GM23248 (cell line): ENCODE measurements at regions not wholly inside any gene's neighbourhood (a gene's known extent, or its start where the extent isn't known, plus 50 kb on each side); places are given as distances from the start of the nearest gene placed in this dataset.
A peak's percentile ranks its signal among the peaks of the same experiment; 100 is the strongest.

ENCODE experiments used
- DNase-seq: peaks from one replicate; pipeline ENCODE4 v3.0.0-alpha.2; 2015
- H2AFZ ChIP-seq: fragments of 200-600 bp; sonication (generic); 2 replicates; pipeline ENCODE4 v1.6.1; 2016; ENCODE audit warnings: antibody characterized with exemption
- H3F3A ChIP-seq: fragments of 200-600 bp; sonication (generic); 2 replicates; pipeline ENCODE4 v1.6.1; 2016; ENCODE audit warnings: mild to moderate bottlenecking, antibody characterized with exemption, mixed run types; ENCODE audit not compliant: insufficient read depth
- H3K27ac ChIP-seq: fragments of 200-600 bp; sonication (generic); 2 replicates; pipeline ENCODE4 v1.5.1; 2016; ENCODE audit warnings: mild to moderate bottlenecking
- H3K27me3 ChIP-seq: fragments of 200-600 bp; sonication (generic); replicated peaks from 2 replicates; pipeline ENCODE4 v1.6.1; 2016; ENCODE audit warnings: mild to moderate bottlenecking; ENCODE audit not compliant: insufficient read depth
- H3K36me3 ChIP-seq: fragments of 200-600 bp; sonication (generic); 2 replicates; pipeline ENCODE4 v1.6.1; 2016; ENCODE audit warnings: low read depth, mild to moderate bottlenecking
- H3K4me1 ChIP-seq: fragments of 200-600 bp; sonication (generic); 2 replicates; pipeline ENCODE4 v1.6.1; 2016; ENCODE audit warnings: mild to moderate bottlenecking; ENCODE audit not compliant: insufficient read depth
- H3K4me2 ChIP-seq: fragments of 200-600 bp; sonication (generic); one replicate; pipeline ENCODE4 v1.6.1; 2016; ENCODE audit warnings: mild to moderate bottlenecking; ENCODE audit not compliant: unreplicated experiment
- H3K4me3 ChIP-seq: fragments of 200-600 bp; sonication (generic); 2 replicates; pipeline ENCODE4 v1.5.1; 2016; ENCODE audit warnings: mild to moderate bottlenecking
- H3K79me2 ChIP-seq: fragments of 200-600 bp; sonication (generic); 2 replicates; pipeline ENCODE4 v1.6.1; 2016; ENCODE audit warnings: mild to moderate bottlenecking; ENCODE audit not compliant: insufficient read depth
- H3K9ac ChIP-seq: fragments of 200-600 bp; sonication (generic); 2 replicates; pipeline ENCODE4 v1.6.1; 2016; ENCODE audit warnings: mild to moderate bottlenecking
- H3K9me2 ChIP-seq: fragments of 200-600 bp; sonication (generic); 2 replicates; pipeline ENCODE4 v1.6.1; 2016; ENCODE audit warnings: mixed run types, mild to moderate bottlenecking, moderate library complexity; ENCODE audit not compliant: insufficient read depth
- H3K9me3 ChIP-seq: fragments of 200-600 bp; sonication (generic); one replicate; pipeline ENCODE4 v1.6.1; 2017; ENCODE audit warnings: low read depth
- H4K20me1 ChIP-seq: fragments of 200-600 bp; sonication (generic); 2 replicates; pipeline ENCODE4 v1.6.0; 2016; ENCODE audit not compliant: insufficient read depth
- EZH2 ChIP-seq: fragments of 200-600 bp; sonication (generic); IDR thresholded peaks from 2 replicates; pipeline ENCODE4 v1.6.1; 2018; ENCODE audit warnings: antibody characterized with exemption, mild to moderate bottlenecking; ENCODE audit not compliant: insufficient read depth, poor library complexity, severe bottlenecking
- EZH2phosphoT487 ChIP-seq: fragments of 200-600 bp; sonication (generic); IDR thresholded peaks from 2 replicates; pipeline ENCODE4 v1.6.1; 2018; ENCODE audit warnings: antibody characterized with exemption, moderate library complexity, mild to moderate bottlenecking, low read depth; ENCODE audit not compliant: insufficient read depth
- WGBS, 2 experiments: methylation state at CpG; one replicate each; pipeline ENCODE4 v1.1.6; 2015 to 2017; ENCODE audit warnings: low lambda C conversion rate in 2 of 2, low coverage in 1 of 2; ENCODE audit errors: missing lambda C conversion rate in 2 of 2; 5-methylcytosine and 5-hydroxymethylcytosine counted together
- in situ Hi-C: fragments of 300-500 bp; cut with MboI; formaldehyde crosslinking; loops from 2 replicates; pipeline ENCODE4 v1.15.0; 2020

- H3K27ac ChIP-seq = no peak overlapping the region
- no peaks in the 10 kb centered on the region for H3K27me3 ChIP-seq
- H3K9me2 ChIP-seq = no peaks in the 10 kb centered on the region
- in situ Hi-C loops = no loop called here
- peaks cover 14% of the 10 kb centered on the region; the same call in 1 of the 2 replicates for H3F3A ChIP-seq
- no peak overlapping the region for H3K4me3 ChIP-seq
- no peak for DNase-seq
- H3K9me3 ChIP-seq = no peaks in the 10 kb centered on the region
- H2AFZ ChIP-seq = no peak overlapping the region
- no peak overlapping the region for H3K9ac ChIP-seq
- no peak overlapping the region for H3K4me2 ChIP-seq
- no peaks in the 10 kb centered on the region for H3K79me2 ChIP-seq
- no peaks in the 10 kb centered on the region for H3K36me3 ChIP-seq
- H4K20me1 ChIP-seq = no peaks in the 10 kb centered on the region
- TF ChIP-seq EZH2phosphoT487 (no peak), EZH2 (no peak)
- 67 to 96% methylated on average over 2 to 3 of the region's 3 CpGs for WGBS, 2 experiments
- peaks cover 31% of the 10 kb centered on the region for H3K4me1 ChIP-seq
Measured at GRCh38 chr9:91141407-91141965, 220.2 kb downstream of the AUH start.

GRCh38 chr9:91143162-91143561, 218.6 kb downstream of the AUH start:
- TF ChIP-seq EZH2phosphoT487 (no peak), EZH2 (no peak)
- 65 to 70% methylated on average over 5 of the region's 5 CpGs for WGBS, 2 experiments
- no peak overlapping the region for H3K27ac ChIP-seq
- H3K36me3 ChIP-seq = no peaks in the 10 kb centered on the region
- H3K79me2 ChIP-seq = no peaks in the 10 kb centered on the region
- H3K9me3 ChIP-seq = no peaks in the 10 kb centered on the region
- H2AFZ ChIP-seq = no peak overlapping the region
- no peaks in the 10 kb centered on the region for H4K20me1 ChIP-seq
- in situ Hi-C loops = no loop called here
- DNase-seq = no peak
- H3K4me1 ChIP-seq = peaks cover 37% of the 10 kb centered on the region
- H3K9me2 ChIP-seq = no peaks in the 10 kb centered on the region
- H3K27me3 ChIP-seq = no peaks in the 10 kb centered on the region
- H3K4me2 ChIP-seq = no peak overlapping the region
- H3K9ac ChIP-seq = no peak overlapping the region
- peaks cover 14% of the 10 kb centered on the region; the same call in 1 of the 2 replicates for H3F3A ChIP-seq
- H3K4me3 ChIP-seq = no peak overlapping the region

- H3K4me2 ChIP-seq = no peak overlapping the region
- H3K27me3 ChIP-seq = no peaks in the 10 kb centered on the region
- H3K9me3 ChIP-seq = no peaks in the 10 kb centered on the region
- H3K9me2 ChIP-seq = no peaks in the 10 kb centered on the region
- peaks cover 33% of the 10 kb centered on the region for H3K4me1 ChIP-seq
- H3K79me2 ChIP-seq = no peaks in the 10 kb centered on the region
- in situ Hi-C loops = no loop called here
- peaks cover 14% of the 10 kb centered on the region; the same call in 1 of the 2 replicates for H3F3A ChIP-seq
- no peaks in the 10 kb centered on the region for H3K36me3 ChIP-seq
- no peak overlapping the region for H3K27ac ChIP-seq
- no peak overlapping the region for H3K9ac ChIP-seq
- 14 to 16% methylated on average over 3 of the region's 3 CpGs for WGBS, 2 experiments
- H3K4me3 ChIP-seq = no peak overlapping the region
- TF ChIP-seq EZH2phosphoT487 (no peak), EZH2 (no peak)
- no peaks in the 10 kb centered on the region for H4K20me1 ChIP-seq
- H2AFZ ChIP-seq = no peak overlapping the region
- peak; percentile 34 for DNase-seq
Measured at GRCh38 chr9:91143642-91144041, 218.1 kb downstream of the AUH start.

- Histone ChIP-seq H3K36me3 (no peaks in the 10 kb centered on the region), H3K9ac (no peak overlapping the region), H4K20me1 (no peaks in the 10 kb centered on the region), H3F3A (peaks cover 14% of the 10 kb centered on the region; the same call in 1 of the 2 replicates), H2AFZ (no peak overlapping the region), H3K79me2 (no peaks in the 10 kb centered on the region), H3K4me2 (peak overlapping the region; percentile 19), H3K9me3 (no peaks in the 10 kb centered on the region), H3K4me3 (no peak overlapping the region), H3K9me2 (no peaks in the 10 kb centered on the region), H3K27me3 (no peaks in the 10 kb centered on the region), H3K4me1 (peaks cover 25% of the 10 kb centered on the region), H3K27ac (peak overlapping the region; percentile 39)
- peak; percentile 84 for DNase-seq
- 13 to 18% methylated on average over 3 of the region's 3 CpGs for WGBS, 2 experiments
- TF ChIP-seq EZH2phosphoT487 (no peak), EZH2 (no peak)
- in situ Hi-C loops = no loop called here
Measured at GRCh38 chr9:91144769-91145168, 216.9 kb downstream of the AUH start.
